MCF 10A (cell line): ENCODE measurements at regions not wholly inside any gene's neighbourhood (a gene's known extent, or its start where the extent isn't known, plus 50 kb on each side); places are given as distances from the start of the nearest gene placed in this dataset.
A peak's percentile ranks its signal among the peaks of the same experiment; 100 is the strongest.

Source experiments
- BruUV-seq: library from RNA; stranded (reverse); fragments of 400-500 nt; replicated peaks from 2 replicates; lab custom pipeline; 2021; lab: Mats Ljungman, UMichigan
- CTCF ChIA-PET: fragments of 300-600 bp; sonication (Branson Sonifier 250); formaldehyde crosslinking; extraction: SDS; loops from one replicate; lab custom pipeline; 2021; ENCODE audit warnings: antibody characterized with exemption, inconsistent platforms; lab: Yijun Ruan, JAX
- POLR2A ChIA-PET: fragments of 300-600, 350-650 bp; sonication (Branson Sonifier 250); formaldehyde crosslinking; extraction: SDS; loops from one replicate; lab custom pipeline; 2020; ENCODE audit warnings: antibody characterized with exemption, inconsistent platforms; lab: Yijun Ruan, JAX
- DNase-seq: peaks from one replicate; pipeline ENCODE4 v3.0.0-alpha.2; 2018; ENCODE audit not compliant: unreplicated experiment
- H3K27ac Mint-ChIP-seq: one replicate; pipeline ENCODE4 v1.8.0; 2022; ENCODE audit warnings: mild to moderate bottlenecking, low read depth, mixed read lengths; ENCODE audit not compliant: unreplicated experiment
- H3K27me3 Mint-ChIP-seq: one replicate; pipeline ENCODE4 v1.8.0; 2022; ENCODE audit warnings: mixed read lengths; ENCODE audit not compliant: insufficient read depth, unreplicated experiment
- H3K36me3 Mint-ChIP-seq: one replicate; pipeline ENCODE4 v1.8.0; 2022; ENCODE audit warnings: mild to moderate bottlenecking, moderate library complexity, mixed read lengths; ENCODE audit not compliant: insufficient read depth, unreplicated experiment
- H3K4me1 Mint-ChIP-seq: one replicate; pipeline ENCODE4 v1.8.0; 2022; ENCODE audit warnings: mixed read lengths; ENCODE audit not compliant: insufficient read depth, unreplicated experiment
- H3K4me3 Mint-ChIP-seq: one replicate; pipeline ENCODE4 v1.8.0; 2022; ENCODE audit warnings: mild to moderate bottlenecking, moderate library complexity, mixed read lengths; ENCODE audit not compliant: unreplicated experiment
- H3K9me3 Mint-ChIP-seq: one replicate; pipeline ENCODE4 v1.8.0; 2022; ENCODE audit warnings: mixed read lengths; ENCODE audit not compliant: unreplicated experiment
- CTCF ChIP-seq: fragments of 200-600 bp; IDR thresholded peaks from one replicate; pipeline ENCODE4 v1.8.0; 2022; ENCODE audit warnings: antibody characterized with exemption, mild to moderate bottlenecking; ENCODE audit not compliant: unreplicated experiment
- intact Hi-C: fragments of 100-400 bp; cut with micrococcal nuclease; formaldehyde crosslinking; loops from 2 replicates; pipeline ENCODE4 v1.14.1; 2022

GRCh38 chr13:37981932-37982331 lies 112.4 kb upstream of the TRPC4 start:
- no peak for TF ChIP-seq CTCF
- no peaks in the 10 kb centered on the region for H3K4me1 Mint-ChIP-seq
- H3K4me3 Mint-ChIP-seq = no peak overlapping the region
- intact Hi-C loops = no loop called here
- DNase-seq = no peak
- BruUV-seq = no TSS peak
- CTCF ChIA-PET = interaction anchor here (1.0 kb wide), 1 partner anchor 17 kb away, joined by 3 read pairs; no protein-coding TSS in a partner anchor
- no peaks in the 10 kb centered on the region for H3K36me3 Mint-ChIP-seq
- H3K27me3 Mint-ChIP-seq = no peaks in the 10 kb centered on the region
- no peaks in the 10 kb centered on the region for H3K9me3 Mint-ChIP-seq
- no peak overlapping the region for H3K27ac Mint-ChIP-seq
- POLR2A ChIA-PET = no interaction called here

GRCh38 chr13:37978680-37979079 lies 109.1 kb upstream of the TRPC4 start:
- no peak for DNase-seq
- ChIA-PET CTCF (interaction anchor here (0.7 kb wide), 2 partner anchors 54 to 626 kb away, joined by 3 read pairs; no protein-coding TSS in a partner anchor), POLR2A (no interaction called here)
- no peak for TF ChIP-seq CTCF
- Mint-ChIP-seq H3K4me3 (no peak overlapping the region), H3K4me1 (no peaks in the 10 kb centered on the region), H3K9me3 (no peaks in the 10 kb centered on the region), H3K27ac (no peak overlapping the region), H3K27me3 (no peaks in the 10 kb centered on the region), H3K36me3 (no peaks in the 10 kb centered on the region)
- BruUV-seq = no TSS peak
- intact Hi-C loops = no loop called here

GRCh38 chr13:37968555-37968954 lies 99.0 kb upstream of the TRPC4 start:
- no peak for DNase-seq
- H3K27me3 Mint-ChIP-seq = no peaks in the 10 kb centered on the region
- H3K27ac Mint-ChIP-seq = no peak overlapping the region
- H3K4me1 Mint-ChIP-seq = no peaks in the 10 kb centered on the region
- no TSS peak for BruUV-seq
- no peak for TF ChIP-seq CTCF
- ChIA-PET CTCF (no interaction called here), POLR2A (no interaction called here)
- H3K4me3 Mint-ChIP-seq = no peak overlapping the region
- H3K36me3 Mint-ChIP-seq = no peaks in the 10 kb centered on the region
- peaks cover 12% of the 10 kb centered on the region for H3K9me3 Mint-ChIP-seq
- intact Hi-C loops = no loop called here

- intact Hi-C loops = no loop called here
- Mint-ChIP-seq H3K27me3 (no peaks in the 10 kb centered on the region), H3K36me3 (no peaks in the 10 kb centered on the region), H3K4me3 (no peak overlapping the region), H3K27ac (peak overlapping the region; percentile 5), H3K4me1 (no peaks in the 10 kb centered on the region), H3K9me3 (peaks cover 12% of the 10 kb centered on the region)
- TF ChIP-seq CTCF = no peak
- no TSS peak for BruUV-seq
- no peak for DNase-seq
- ChIA-PET CTCF (no interaction called here), POLR2A (no interaction called here)
Measured at GRCh38 chr13:37966266-37966665, 96.7 kb upstream of the TRPC4 start.
